HL-60/S4 treated with retinoic acid at 250 ng/mL for 4 days and 3 days (cell line): ENCODE measurements at regions not wholly inside any gene's neighbourhood (a gene's known extent, or its start where the extent isn't known, plus 50 kb on each side); places are given as distances from the start of the nearest gene placed in this dataset.
"Not testable (repeated sequence)": the region's sequence is repeated elsewhere in the genome, so short reads cannot be mapped to it uniquely, and the experiment has no call there.

ENCODE experiments used
- in situ Hi-C: fragments of 300-500 bp; cut with MboI; formaldehyde crosslinking; loops from 2 replicates; pipeline ENCODE4 v1.7.0; 2022; ENCODE audit warnings: low sequenced_read_pairs

DNA sequence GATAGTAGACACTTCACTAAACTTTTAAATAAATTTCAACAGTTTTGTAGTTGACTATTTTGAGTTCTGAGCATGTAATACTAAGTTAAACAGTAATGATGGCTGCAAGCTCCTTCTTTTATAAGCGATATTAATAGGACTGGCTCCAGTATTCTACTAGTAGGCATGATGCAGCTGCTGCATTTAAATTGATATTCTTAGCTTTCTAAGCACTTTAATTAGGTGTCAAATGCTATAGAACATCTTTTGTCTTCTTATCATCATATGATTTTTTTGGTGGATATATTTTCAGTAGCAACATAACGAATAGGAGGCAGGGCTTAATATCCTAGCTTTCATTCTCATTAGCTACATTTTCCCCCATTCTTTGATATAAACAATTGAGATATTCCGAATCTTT is 141.1 kb downstream of the FBXO4 start:
- in situ Hi-C loops, result loop anchor here (25.0 kb wide), 1 partner anchor 204 kb away; the partner anchor contains the start of gene OXCT1

DNA sequence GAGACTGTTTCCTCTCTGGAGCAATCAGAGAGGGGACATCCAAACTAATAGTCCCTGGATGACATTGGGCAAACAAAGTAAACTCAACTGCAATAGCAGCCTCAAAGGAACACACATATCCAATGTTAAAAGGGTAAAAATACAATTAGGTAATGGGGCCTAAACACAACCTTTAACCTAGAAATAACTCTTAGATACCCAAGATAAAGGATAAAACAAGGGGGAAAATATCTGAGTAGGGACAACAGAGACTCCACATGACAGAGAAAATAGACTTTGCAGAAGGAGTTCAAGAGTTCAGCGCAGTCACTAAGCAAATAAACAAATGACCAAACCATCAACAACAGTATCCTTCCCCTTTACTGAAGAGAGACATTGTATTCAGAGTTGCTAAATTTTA is 149.3 kb downstream of the FBXO4 start:
- in situ Hi-C loops, result loop anchor here (25.0 kb wide), 1 partner anchor 212 kb away; the partner anchor contains the start of gene OXCT1

DNA sequence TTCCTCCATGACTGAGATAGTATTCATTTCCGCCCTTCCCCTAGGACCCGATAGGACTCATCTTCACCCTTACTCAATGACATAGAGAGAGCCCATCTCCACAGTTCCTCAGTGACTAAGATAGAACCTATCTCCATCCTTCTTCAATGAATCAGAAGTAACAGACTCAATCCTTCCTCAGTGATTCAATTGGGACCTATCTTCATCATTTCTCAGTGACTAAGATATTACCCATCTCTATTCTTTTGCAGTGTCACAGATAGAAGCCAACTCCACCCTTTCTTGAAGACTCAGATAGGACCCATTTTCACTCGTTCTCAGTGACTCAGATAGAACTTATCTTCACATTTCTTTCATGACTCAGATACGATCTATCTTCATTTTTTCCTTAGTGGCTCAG is 164.6 kb downstream of the FBXO4 start:
- in situ Hi-C loops, result no loop called here

DNA sequence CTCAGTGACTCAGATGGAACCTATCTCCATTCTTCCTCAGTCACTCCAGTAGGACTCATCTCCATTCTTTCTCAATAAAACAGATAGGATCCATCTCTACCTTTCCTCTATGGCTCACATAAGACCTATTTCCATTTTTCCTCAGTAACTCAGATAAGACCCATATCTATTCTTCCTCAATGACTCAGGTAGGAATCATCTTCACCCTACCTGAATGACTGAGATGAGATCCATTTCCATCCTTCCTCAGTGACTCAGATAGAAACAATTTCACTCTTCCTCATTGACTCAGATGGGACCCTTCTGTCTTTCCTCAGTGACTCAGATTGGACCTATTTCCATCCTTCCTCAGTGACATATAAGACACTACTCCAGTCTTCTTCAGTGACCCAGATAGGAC is 165.1 kb downstream of the FBXO4 start:
- in situ Hi-C loops, result no loop called here

DNA sequence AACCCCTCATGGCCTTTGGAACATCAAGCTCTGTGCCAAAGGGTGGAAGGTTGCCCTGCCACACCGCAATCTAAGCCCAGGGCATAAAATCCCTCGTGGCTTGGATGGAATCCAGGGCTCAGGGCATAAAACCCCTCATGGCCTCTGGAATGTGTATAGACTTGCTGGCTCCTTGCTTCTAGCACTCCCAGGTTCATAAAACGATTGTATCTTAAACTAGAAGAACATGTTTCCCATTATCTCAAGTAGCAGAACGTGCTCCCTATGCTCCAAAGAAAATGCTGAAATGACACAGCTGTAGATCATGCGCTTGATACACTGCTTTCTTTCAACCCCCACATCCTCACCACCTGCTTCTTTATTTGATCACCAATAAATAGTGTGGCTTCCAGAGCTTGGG is 174.8 kb downstream of the FBXO4 start:
- in situ Hi-C loops, result not testable (repeated sequence)

DNA sequence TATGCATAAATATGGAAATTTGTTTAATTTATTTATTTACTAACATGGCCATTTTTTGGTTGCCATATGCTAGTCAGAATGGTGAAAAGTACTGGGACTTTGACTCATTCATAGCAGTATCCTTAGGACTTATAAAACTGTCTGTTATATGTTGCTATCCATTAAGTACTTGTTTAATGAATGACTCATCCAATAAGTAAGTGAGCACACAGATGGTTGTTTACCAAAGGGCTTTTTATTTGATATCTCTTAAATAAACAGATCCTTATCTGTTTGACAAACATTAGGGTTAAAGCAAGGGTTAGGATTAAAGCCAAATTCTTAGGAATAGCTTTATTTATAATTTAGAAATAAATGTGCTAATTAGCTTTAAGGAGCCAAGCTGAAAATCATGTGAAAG is 183.4 kb downstream of the FBXO4 start:
- in situ Hi-C loops, result no loop called here

DNA sequence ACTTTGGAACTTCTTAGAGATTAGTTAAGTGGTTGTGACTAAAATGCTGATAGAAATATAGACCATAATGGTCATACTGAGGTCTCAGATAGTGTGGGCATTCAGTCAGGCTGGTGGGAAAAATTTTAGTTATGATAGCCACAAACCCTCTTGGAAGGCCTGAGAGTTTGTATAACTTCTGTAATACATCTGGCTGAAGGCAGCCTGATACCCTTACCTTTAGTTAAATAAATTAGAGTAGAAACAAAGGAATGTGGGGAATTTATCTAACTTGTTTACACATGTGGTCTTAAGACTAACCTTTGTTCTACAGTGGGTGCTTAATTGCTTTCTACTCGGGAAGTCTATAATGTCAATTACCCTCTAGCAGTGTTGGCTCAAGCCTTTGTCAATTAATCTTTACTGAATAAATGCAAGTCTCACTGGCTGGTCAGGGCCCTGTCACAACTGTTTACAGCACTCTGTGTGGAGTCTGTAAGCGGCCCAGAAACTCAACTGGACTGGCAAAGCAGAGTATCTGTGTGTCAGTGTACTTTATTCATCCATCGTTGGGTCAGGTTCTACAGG is 184.0 kb downstream of the FBXO4 start:
- in situ Hi-C loops, result no loop called here

DNA sequence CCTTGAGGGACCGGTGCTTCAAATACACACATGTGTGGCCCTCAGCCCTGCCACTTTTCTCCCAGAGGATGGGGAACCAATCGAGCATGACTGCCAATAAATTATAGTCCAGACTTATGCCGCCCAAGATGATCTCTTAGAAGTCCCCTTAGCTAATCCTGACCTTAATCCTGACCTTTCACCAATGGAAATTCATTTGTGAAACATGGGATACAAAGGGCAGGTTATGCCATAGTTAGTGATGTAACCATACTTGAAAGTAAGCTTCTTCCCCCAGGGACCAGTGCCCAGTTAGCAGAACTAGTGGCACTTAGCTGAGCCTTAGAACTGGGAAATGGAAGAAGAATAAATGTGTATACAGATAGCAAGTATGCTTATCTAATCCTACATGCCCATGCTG is 190.6 kb downstream of the FBXO4 start:
- in situ Hi-C loops, result not testable (repeated sequence)

DNA sequence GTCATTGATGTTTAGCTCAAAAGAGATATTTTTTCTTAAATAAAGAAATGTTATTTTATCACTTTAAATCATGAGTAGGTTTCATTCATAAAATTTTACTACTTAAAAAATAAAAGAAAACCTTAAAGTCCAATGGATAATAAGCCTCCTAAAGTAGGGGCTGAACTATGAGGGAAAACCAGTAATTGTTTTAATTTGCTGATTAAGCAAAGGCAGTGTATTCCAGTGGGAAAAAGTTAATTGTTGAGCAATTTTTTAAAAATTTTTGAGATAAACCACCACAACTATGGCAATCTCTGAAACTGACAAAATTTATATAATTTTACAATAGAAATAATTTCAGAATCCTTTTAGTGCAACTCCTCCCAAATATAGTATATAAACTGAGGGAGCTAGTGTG is 195.0 kb downstream of the FBXO4 start:
- in situ Hi-C loops, result no loop called here

DNA sequence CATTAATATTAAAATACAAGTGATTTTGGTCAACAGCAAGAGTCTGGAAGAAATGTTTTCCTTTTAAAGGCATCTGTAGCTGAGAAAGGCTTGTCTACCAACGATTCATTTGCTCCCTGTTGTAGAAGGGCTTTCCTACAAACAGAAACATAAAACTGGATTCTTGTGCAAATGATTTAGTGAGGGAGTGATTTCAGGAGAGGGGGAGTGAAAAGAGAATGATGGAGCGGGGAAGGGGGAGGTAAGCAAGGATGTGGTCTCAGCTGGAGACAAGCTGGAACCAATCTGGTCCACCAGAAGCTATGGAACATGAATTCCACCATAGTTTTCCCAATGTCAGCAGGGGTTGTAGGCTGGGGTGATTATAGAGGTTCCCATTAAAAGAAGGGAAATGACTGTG is 196.3 kb downstream of the FBXO4 start:
- in situ Hi-C loops, result no loop called here

DNA sequence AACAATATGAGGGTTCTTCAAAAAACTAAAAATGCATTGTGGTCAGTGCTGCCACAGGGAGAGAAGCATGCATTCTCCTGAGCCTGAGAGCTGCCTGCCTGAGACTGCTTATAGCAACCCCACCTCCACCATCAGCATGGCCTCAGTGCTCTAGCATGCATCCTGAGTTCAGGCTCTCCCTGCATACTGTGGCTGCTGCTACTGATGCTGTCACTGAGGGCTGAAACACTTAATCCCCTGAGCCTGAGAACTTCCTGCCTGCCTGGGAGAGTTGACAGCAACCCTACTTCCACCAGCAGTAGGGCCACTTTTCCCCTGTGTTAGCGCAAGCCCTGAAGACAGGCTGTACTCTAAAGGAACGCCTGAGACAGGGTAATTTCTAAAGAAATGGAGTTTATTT is 206.0 kb downstream of the FBXO4 start:
- in situ Hi-C loops, result no loop called here

DNA sequence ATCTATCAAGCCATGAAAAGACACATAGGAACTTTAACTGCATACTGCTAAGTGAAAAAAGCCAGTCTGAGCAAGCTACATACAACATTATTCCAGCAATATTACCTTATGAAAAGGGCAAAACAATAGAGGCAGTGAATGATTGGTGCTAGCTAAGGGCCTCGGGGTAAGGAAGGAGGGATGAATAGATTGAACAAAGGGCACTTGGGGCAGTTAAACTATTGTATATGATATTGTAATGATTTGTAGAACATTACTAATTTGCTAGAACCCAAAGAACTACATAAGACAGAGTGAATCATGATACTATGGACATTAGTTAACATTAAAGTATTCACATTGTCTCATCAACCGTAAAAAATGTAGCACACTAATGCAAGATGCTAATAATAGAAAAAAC is 218.3 kb downstream of the FBXO4 start:
- in situ Hi-C loops, result no loop called here

DNA sequence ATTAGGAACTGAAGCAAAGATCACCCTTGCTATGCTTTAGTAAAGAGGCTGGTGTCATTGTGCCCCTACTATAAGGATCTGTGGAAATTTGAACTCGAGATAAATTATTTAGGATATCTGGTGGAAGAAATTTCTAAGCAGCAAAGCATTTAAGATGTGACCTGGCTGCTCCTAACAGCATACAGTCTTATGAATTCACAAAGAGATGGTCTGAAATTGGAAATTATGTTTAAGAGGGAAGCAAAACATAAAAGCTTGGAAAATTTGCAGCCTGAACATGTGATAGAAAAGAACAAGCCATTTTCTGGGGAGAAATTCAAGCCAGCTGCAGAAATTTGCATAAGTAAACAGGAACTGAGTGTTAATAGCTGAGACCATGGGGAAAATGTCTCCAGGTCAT is 223.7 kb downstream of the FBXO4 start:
- in situ Hi-C loops, result no loop called here

DNA sequence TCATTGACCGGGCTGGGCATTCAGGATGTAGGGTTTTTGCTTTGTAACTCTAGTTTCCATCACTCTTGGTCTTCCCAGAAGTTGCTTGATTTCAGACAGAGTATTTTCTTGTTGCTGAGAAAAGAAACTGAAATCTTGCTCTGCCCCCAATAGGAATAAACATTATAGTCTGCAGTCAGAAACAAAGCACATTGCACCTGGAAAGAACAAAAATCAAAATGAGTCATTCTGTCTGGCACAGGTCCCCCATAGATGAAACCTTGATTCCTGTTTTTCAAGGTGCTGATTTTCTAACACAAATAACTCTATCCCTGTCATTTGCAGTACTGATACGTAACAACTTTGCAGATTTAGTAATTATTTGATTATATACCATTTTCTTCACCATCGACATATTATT is 232.1 kb downstream of the FBXO4 start:
- in situ Hi-C loops, result no loop called here

DNA sequence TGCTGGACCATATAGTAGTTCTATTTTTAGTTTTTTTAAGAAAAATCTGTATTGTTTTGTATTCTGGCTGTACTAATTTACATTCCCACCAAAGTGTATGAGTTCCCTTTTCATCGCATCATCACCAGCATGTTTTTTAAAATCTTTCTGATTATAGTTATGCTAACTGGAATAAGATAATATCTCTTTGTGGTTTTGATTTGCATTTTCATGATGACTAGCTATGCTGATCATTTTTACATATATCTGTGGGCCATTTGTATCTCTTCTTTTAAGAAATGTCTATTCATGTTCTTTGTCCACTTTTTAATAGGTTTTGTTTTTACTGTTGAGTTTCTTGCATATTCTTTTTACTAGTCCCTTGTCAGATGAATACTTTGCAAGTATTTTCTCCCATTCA is 238.0 kb downstream of the FBXO4 start:
- in situ Hi-C loops, result no loop called here

DNA sequence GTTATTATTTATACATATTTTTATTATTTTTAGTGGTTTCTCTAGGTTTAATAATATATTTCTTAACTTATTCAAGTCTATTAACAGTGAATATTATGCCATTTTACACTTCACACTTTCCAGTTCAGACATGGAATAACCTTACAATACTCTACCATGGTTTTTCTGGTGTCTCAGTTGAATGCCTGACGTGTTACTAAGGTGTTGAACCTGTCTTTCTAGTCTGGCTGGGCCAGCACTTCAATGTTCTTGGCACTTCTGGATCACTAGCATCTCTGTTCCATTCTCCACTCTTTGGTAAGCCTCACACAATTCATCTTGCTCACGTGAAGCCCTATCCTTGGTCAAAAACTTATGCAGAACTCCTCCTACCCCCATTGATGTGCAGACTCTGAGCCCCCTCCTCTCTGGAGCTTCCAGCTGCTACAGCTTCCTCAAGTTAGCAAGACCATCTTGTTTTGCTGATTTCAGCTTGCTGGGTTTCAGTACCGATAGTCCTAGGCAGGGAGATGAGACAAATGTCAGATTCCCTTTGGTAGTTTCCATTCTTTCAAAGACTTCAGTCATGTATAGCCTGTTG is 243.1 kb downstream of the FBXO4 start:
- in situ Hi-C loops, result no loop called here

DNA sequence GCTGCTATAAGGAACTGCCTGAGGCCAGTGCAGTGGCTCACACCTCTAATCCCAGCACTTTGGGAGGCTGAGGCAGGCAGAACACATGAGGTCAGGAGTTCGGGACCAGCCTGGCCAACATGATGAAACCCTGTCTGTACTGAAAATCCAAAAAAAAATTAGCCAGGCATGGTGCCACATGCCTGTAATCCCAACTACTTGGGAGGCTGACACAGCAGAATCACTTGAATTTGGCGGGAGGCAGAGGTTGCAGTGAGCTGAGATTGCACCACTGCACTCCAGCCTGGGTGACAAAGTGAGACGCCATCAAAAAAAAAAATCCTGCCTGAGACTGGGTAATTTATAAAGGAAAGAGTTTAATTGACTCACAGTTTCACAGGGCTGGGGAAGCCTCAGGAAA is 247.1 kb upstream of the GHR start:
- in situ Hi-C loops, result not testable (repeated sequence)

DNA sequence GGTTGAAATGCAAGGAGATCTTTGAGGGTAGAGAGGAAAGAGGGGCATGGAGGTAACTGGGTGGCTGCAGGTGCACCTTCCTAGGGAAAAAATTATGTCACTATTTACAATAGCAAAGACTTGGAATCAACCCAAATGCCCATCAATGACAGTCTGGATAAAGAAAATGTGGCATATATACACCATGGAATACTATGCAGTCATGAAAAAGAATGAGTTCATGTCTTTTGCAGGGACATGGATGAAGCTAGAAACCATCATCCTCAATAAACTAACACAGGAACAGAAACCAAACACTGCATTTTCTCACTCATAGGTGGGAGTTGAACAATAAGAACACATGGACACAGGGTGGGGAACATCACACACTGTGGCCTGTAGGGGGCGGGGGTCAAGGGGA is 243.4 kb upstream of the GHR start:
- in situ Hi-C loops, result not testable (repeated sequence)

DNA sequence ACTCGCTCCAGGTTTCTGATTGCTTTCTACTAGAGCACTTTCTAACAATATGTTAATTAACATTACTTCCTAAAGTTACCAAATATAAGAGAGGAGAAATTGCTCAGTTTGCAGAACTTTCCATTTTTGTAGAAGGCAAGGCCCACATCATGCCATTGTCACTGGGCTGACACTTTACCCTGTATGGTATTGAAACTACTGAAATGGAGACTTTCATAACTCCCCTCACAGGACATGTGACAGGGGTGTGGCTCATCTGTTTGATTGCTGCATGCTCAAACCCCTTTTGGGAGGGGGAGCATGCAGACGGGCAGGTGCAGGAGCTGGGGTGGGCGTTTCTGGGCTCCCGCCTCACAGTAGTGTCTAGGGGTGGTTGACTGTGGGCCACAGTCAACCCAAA is 206.3 kb upstream of the GHR start:
- in situ Hi-C loops, result no loop called here

DNA sequence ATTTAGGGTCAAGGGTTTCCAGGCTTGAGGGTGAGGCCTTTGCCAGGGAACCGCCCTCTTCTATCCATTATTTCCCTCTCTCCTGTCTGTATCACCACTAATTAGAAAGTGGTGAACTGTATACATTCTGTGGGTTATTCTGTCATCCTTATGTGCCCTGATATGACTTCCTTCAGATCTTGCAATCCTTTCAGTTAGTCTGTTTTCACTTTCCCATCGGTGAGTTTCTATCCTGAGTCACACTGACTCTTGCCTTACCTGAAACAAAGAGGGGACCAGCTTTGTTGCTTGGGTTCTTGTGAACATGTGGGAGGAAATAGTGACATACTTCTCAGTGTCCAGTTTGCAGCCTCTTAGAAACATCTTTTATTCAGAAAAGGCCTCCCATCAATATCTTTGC is 205.4 kb upstream of the GHR start:
- in situ Hi-C loops, result no loop called here

DNA sequence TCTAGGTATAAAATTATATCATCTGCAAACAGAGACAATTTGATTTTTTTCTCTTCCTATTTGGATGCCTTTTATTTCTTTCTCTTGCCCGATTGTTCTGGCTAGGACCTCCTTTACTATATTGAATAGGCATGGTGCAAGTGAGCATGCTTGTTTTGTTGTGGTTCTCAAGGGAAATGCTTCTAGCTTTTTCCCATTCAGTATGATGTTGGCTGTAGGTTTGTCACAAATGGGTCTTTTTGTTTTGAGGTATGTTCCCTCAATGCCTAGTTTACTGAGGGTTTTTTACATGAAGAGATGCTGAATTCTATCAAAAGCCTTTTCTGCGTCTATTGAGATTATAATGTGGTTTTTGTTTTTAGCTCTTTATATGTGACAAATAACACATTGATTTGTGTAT is 198.2 kb upstream of the GHR start:
- in situ Hi-C loops, result no loop called here

DNA sequence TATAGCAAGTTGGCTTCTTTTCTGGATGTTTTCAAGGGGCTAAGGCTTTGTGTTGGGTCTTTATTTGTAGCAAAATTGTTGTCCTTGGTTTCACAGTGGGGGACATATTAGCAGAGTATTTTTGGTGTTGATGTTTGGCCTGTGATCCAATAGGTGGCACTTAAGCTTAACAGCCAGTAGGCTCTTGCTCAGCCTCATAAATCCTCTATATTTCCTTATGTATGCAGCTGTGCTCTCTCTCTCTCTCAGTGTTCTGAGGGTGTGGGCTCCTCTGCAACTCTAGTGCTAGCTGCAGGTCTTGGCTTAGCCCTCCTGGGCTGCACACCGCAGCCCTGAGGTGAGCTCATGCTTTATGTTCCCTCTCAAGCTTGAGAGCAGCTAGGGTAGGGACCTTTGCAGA is 195.0 kb upstream of the GHR start:
- in situ Hi-C loops, result no loop called here

DNA sequence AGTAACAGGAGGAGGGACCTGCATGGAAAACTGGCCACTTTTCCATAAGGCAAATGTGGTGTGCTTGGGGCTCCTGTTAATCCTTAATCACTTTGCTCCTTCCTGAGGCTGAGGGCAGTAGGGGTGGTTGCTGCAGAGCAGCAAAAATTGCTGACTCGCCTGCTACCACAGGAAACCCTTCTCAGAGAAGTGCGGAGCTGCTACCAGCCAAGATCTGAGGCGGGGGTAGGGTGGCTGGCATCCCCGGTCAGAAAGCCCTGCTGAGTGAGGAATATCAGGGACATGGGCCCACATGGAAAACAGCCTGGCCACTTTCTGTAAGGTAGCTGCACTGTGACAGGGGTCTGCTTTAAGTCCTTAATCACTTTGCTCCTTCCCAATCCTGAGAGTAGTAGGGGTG is 192.4 kb upstream of the GHR start:
- in situ Hi-C loops, result no loop called here
